ENCODE measurements at regions not wholly inside any gene's neighbourhood (a gene's known extent, or its start where the extent isn't known, plus 50 kb on each side); places are given as distances from the start of the nearest gene placed in this dataset.

GRCh38 chr13:57437587-57437986, 194.0 kb upstream of the PCDH17 start:
- DNase-seq: no peak
- intact Hi-C loops (cut with DNase I): no loop called here
- H3K27ac ChIP-seq (ENCODE audit: low read depth in 2 of 2, low read length in 2 of 2): no peak overlapping the region
- FAIRE-seq: no peak
- TF ChIP-seq CTCF (IDR thresholded peaks at IDR 0.05; ENCODE audit: borderline replicate concordance, extremely low read depth, insufficient read depth): no peak
- H3K36me3 ChIP-seq (ENCODE audit: control insufficient read depth in 2 of 3, insufficient read depth in 3 of 3, low read length in 3 of 3): no peaks in the 10 kb centered on the region
- peaks cover 0 to 4% (median 0%) of the 10 kb centered on the region in 3 donors for H3K9me3 ChIP-seq (ENCODE audit: control insufficient read depth in 2 of 3, insufficient read depth in 1 of 3, low read length in 3 of 3)
- H3K27me3 ChIP-seq (ENCODE audit: control insufficient read depth, insufficient read depth, low read length): no peaks in the 10 kb centered on the region
- no peak overlapping the region for H3K9ac ChIP-seq (ENCODE audit: low read length in 3 of 3)
- H3K4me3 ChIP-seq (ENCODE audit: low read length in 3 of 3): no peak overlapping the region
- H3K4me1 ChIP-seq (ENCODE audit: control insufficient read depth in 2 of 3, insufficient read depth in 2 of 3, low read depth in 1 of 3, low read length in 3 of 3): no peaks in the 10 kb centered on the region

- intact Hi-C loops (cut with DNase I): no loop called here
- Histone ChIP-seq H3K4me1 (ENCODE audit: control insufficient read depth in 2 of 3, insufficient read depth in 2 of 3, low read depth in 1 of 3, low read length in 3 of 3) (no peaks in the 10 kb centered on the region), H3K27ac (ENCODE audit: low read depth in 2 of 2, low read length in 2 of 2) (no peak overlapping the region), H3K4me3 (ENCODE audit: low read length in 3 of 3) (no peak overlapping the region), H3K27me3 (ENCODE audit: control insufficient read depth, insufficient read depth, low read length) (no peaks in the 10 kb centered on the region), H3K36me3 (ENCODE audit: control insufficient read depth in 2 of 3, insufficient read depth in 3 of 3, low read length in 3 of 3) (no peaks in the 10 kb centered on the region), H3K9me3 (ENCODE audit: control insufficient read depth in 2 of 3, insufficient read depth in 1 of 3, low read length in 3 of 3) (peaks cover 0 to 4% (median 0%) of the 10 kb centered on the region in 3 donors), H3K9ac (ENCODE audit: low read length in 3 of 3) (no peak overlapping the region)
- DNase-seq: no peak
- TF ChIP-seq CTCF (IDR thresholded peaks at IDR 0.05; ENCODE audit: borderline replicate concordance, extremely low read depth, insufficient read depth): no peak
- no peak for FAIRE-seq
Observed at GRCh38 chr13:57438072-57438471, 193.5 kb upstream of the PCDH17 start.

- intact Hi-C loops (cut with DNase I): no loop called here
- no peak for DNase-seq
- Histone ChIP-seq H3K36me3 (ENCODE audit: control insufficient read depth in 2 of 3, insufficient read depth in 3 of 3, low read length in 3 of 3) (no peaks in the 10 kb centered on the region), H3K27ac (ENCODE audit: low read depth in 2 of 2, low read length in 2 of 2) (no peak overlapping the region), H3K4me1 (ENCODE audit: control insufficient read depth in 2 of 3, insufficient read depth in 2 of 3, low read depth in 1 of 3, low read length in 3 of 3) (no peaks in the 10 kb centered on the region), H3K27me3 (ENCODE audit: control insufficient read depth, insufficient read depth, low read length) (no peaks in the 10 kb centered on the region), H3K9me3 (ENCODE audit: control insufficient read depth in 2 of 3, insufficient read depth in 1 of 3, low read length in 3 of 3) (no peaks in the 10 kb centered on the region), H3K4me3 (ENCODE audit: low read length in 3 of 3) (no peak overlapping the region), H3K9ac (ENCODE audit: low read length in 3 of 3) (no peak overlapping the region)
- TF ChIP-seq CTCF (IDR thresholded peaks at IDR 0.05; ENCODE audit: borderline replicate concordance, extremely low read depth, insufficient read depth): no peak
- FAIRE-seq: no peak
Observed at GRCh38 chr13:57443494-57443893, 188.1 kb upstream of the PCDH17 start.

- Histone ChIP-seq H3K27me3 (ENCODE audit: control insufficient read depth, insufficient read depth, low read length) (no peaks in the 10 kb centered on the region), H3K27ac (ENCODE audit: low read depth in 2 of 2, low read length in 2 of 2) (no peak overlapping the region), H3K36me3 (ENCODE audit: control insufficient read depth in 2 of 3, insufficient read depth in 3 of 3, low read length in 3 of 3) (no peaks in the 10 kb centered on the region), H3K9me3 (ENCODE audit: control insufficient read depth in 2 of 3, insufficient read depth in 1 of 3, low read length in 3 of 3) (no peaks in the 10 kb centered on the region), H3K9ac (ENCODE audit: low read length in 3 of 3) (no peak overlapping the region), H3K4me3 (ENCODE audit: low read length in 3 of 3) (no peak overlapping the region), H3K4me1 (ENCODE audit: control insufficient read depth in 2 of 3, insufficient read depth in 2 of 3, low read depth in 1 of 3, low read length in 3 of 3) (no peaks in the 10 kb centered on the region)
- TF ChIP-seq CTCF (IDR thresholded peaks at IDR 0.05; ENCODE audit: borderline replicate concordance, extremely low read depth, insufficient read depth): no peak
- no peak for FAIRE-seq
- intact Hi-C loops (cut with DNase I): no loop called here
- DNase-seq: no peak
Observed at GRCh38 chr13:57450356-57450755, 181.2 kb upstream of the PCDH17 start.
